Esophagus muscularis mucosa (tissue), 4 donors: ENCODE measurements at regions not wholly inside any gene's neighbourhood (a gene's known extent, or its start where the extent isn't known, plus 50 kb on each side); places are given as distances from the start of the nearest gene placed in this dataset.

Experiments used
- DNase-seq: peaks from one replicate; pipeline ENCODE4 v3.0.0-alpha.2; 2017; ENCODE audit errors: extremely low spot score
- H3K27ac ChIP-seq, 4 donors: fragments of 200-600 bp; sonication (generic); replicated peaks in 1 of 4; 1 replicate in 3 of 4; 2 replicates in 1 of 4; pipeline ENCODE4 v1.5.1; 2016 to 2019; ENCODE audit warnings: mild to moderate bottlenecking in 1 of 4
- H3K27me3 ChIP-seq, 4 donors: fragments of 200-600 bp; sonication (generic); one replicate each; pipeline versions ENCODE4 v1.5.1 to v1.6.0; 2016 to 2019
- H3K36me3 ChIP-seq, 4 donors: fragments of 200-600 bp; sonication (generic); one replicate each; pipeline ENCODE4 v1.5.1; 2016 to 2019
- H3K4me1 ChIP-seq, 4 donors: fragments of 200-600 bp; sonication (generic); one replicate each; pipeline ENCODE4 v1.5.1; 2016 to 2019
- H3K4me3 ChIP-seq, 4 donors: fragments of 200-600 bp; sonication (generic); 1 replicate in 2 of 4; 2 replicates in 2 of 4; pipeline ENCODE4 v1.5.1; 2016 to 2019; ENCODE audit warnings: mild to moderate bottlenecking in 4 of 4, moderate library complexity in 1 of 4
- H3K9me3 ChIP-seq, 4 donors: fragments of 200-600 bp; sonication (generic); 1 replicate in 3 of 4; 2 replicates in 1 of 4; pipeline ENCODE4 v1.5.1; 2016 to 2019
- EP300 ChIP-seq: sonication (generic); formaldehyde crosslinking; IDR thresholded peaks from one replicate; pipeline ENCODE4 v1.6.1; 2017; ENCODE audit warnings: antibody characterized with exemption
- POLR2A ChIP-seq: fragments of 450-650 bp; IDR thresholded peaks from one replicate; pipeline ENCODE4 v1.6.1; 2017; ENCODE audit warnings: antibody characterized with exemption, moderate library complexity, mild to moderate bottlenecking, low read depth
- POLR2AphosphoS5 ChIP-seq, 2 donors: sonication (generic); formaldehyde crosslinking; IDR thresholded peaks; one replicate each; pipeline ENCODE4 v1.6.1; 2017; ENCODE audit warnings: antibody characterized with exemption in 2 of 2
- WGBS: methylation state at CpG from one replicate; pipeline ENCODE4 v1.1.5; 2018; 5-methylcytosine and 5-hydroxymethylcytosine counted together
- intact Hi-C: fragments of 100-400 bp; cut with DNase I; formaldehyde crosslinking; loops from one replicate; pipeline ENCODE4 v1.15.1; 2023
- TF ChIP-seq, protein P1 (sequence below), 3 experiments: fragments of 200-600 bp in 2 of 3; fragments of 450-650 bp in 1 of 3; sonication (generic) in 2 of 3; IDR thresholded peaks; one replicate each; pipeline ENCODE4 v1.5.1; 2017 to 2019; ENCODE audit warnings: antibody characterized with exemption in 3 of 3, mild to moderate bottlenecking in 2 of 3, moderate library complexity in 1 of 3

DNA sequence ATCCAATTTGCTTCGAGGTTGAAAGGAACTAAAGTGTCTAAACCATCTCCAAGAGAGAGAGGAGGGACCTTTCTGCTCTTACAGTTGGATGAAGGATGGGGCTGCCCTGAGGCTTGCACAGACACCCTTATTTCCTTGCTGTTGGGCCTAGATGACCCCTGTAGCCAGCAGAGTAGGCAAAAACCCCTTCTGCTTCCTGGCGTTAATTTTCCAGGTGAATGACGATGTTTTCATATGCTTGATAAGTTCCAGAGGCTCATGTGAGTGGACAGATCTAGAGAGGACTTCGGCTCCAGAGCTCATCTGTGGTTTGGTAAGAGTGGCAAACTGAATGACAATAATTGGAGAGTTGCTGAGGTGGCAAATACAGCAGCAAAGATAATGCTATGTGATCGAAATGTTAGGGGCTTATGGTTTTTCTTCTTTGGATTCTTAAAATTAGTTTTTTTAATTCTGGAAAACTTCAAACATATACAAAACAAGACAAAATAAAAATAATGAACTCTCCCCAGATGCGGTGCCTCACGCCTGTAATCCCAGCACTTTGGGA, 98.6 kb upstream of the MAP4K3 start:
- WGBS: 86% methylated on average over 7 of the region's 7 CpGs
- peak; percentile 60 for DNase-seq
- TF ChIP-seq POLR2AphosphoS5 (IDR thresholded peaks at IDR 0.05) (no peak), EP300 (no peak), POLR2A (no peak)
- TF ChIP-seq, protein P1, sequence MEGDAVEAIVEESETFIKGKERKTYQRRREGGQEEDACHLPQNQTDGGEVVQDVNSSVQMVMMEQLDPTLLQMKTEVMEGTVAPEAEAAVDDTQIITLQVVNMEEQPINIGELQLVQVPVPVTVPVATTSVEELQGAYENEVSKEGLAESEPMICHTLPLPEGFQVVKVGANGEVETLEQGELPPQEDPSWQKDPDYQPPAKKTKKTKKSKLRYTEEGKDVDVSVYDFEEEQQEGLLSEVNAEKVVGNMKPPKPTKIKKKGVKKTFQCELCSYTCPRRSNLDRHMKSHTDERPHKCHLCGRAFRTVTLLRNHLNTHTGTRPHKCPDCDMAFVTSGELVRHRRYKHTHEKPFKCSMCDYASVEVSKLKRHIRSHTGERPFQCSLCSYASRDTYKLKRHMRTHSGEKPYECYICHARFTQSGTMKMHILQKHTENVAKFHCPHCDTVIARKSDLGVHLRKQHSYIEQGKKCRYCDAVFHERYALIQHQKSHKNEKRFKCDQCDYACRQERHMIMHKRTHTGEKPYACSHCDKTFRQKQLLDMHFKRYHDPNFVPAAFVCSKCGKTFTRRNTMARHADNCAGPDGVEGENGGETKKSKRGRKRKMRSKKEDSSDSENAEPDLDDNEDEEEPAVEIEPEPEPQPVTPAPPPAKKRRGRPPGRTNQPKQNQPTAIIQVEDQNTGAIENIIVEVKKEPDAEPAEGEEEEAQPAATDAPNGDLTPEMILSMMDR (IDR thresholded peaks at IDR 0.05): no peak
- H3K4me3 ChIP-seq: no peak overlapping the region
- H3K4me1 ChIP-seq: peaks cover 4 to 10% (median 6%) of the 10 kb centered on the region in 4 donors
- H3K27me3 ChIP-seq: no peaks in the 10 kb centered on the region
- intact Hi-C loops: no loop called here
- H3K36me3 ChIP-seq: no peaks in the 10 kb centered on the region
- no peak overlapping the region for H3K27ac ChIP-seq
- no peaks in the 10 kb centered on the region for H3K9me3 ChIP-seq

DNA sequence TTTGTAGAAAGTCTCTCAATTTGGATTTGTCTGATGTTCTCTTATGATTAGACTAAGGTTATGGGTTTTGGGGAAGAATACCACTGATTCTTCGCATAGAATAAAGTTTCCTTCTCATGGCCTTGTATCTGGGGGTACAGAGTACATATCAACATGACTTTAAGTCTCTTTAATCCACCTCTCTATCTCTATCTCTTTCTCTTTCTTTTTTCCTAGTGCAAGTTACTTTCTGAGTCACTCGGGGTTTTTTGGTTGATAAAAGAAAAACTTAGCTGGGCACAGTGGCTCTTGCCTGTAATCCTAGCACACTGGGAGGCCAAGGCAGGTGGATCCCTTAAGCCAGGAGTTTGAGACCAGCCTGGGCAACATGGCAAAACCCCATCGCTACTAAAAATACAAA, 100.1 kb upstream of the MAP4K3 start:
- Histone ChIP-seq H3K9me3 (no peaks in the 10 kb centered on the region), H3K27me3 (no peaks in the 10 kb centered on the region), H3K4me1 (peaks cover 0 to 15% (median 4%) of the 10 kb centered on the region in 4 donors), H3K27ac (no peak overlapping the region), H3K36me3 (no peaks in the 10 kb centered on the region), H3K4me3 (no peak overlapping the region)
- intact Hi-C loops: no loop called here
- WGBS: 95% methylated on average over 3 of the region's 3 CpGs
- TF ChIP-seq POLR2A (no peak), POLR2AphosphoS5 (IDR thresholded peaks at IDR 0.05) (no peak), EP300 (no peak)
- TF ChIP-seq, protein P1 (IDR thresholded peaks at IDR 0.05): no peak
- peak; percentile 1 for DNase-seq

GRCh38 chr2:39538718-39539117, 101.6 kb upstream of the MAP4K3 start:
- H3K36me3 ChIP-seq: no peaks in the 10 kb centered on the region
- no peaks in the 10 kb centered on the region for H3K27me3 ChIP-seq
- H3K4me3 ChIP-seq: no peak overlapping the region
- intact Hi-C loops: no loop called here
- H3K27ac ChIP-seq: no peak overlapping the region
- DNase-seq: peak; percentile 19
- peaks cover 0 to 15% (median 4%) of the 10 kb centered on the region in 4 donors for H3K4me1 ChIP-seq
- no peaks in the 10 kb centered on the region for H3K9me3 ChIP-seq
- TF ChIP-seq, protein P1 (IDR thresholded peaks at IDR 0.05): no peak
- TF ChIP-seq POLR2A: no peak
- no peak for TF ChIP-seq POLR2AphosphoS5 (IDR thresholded peaks at IDR 0.05)
- TF ChIP-seq EP300: no peak

DNA sequence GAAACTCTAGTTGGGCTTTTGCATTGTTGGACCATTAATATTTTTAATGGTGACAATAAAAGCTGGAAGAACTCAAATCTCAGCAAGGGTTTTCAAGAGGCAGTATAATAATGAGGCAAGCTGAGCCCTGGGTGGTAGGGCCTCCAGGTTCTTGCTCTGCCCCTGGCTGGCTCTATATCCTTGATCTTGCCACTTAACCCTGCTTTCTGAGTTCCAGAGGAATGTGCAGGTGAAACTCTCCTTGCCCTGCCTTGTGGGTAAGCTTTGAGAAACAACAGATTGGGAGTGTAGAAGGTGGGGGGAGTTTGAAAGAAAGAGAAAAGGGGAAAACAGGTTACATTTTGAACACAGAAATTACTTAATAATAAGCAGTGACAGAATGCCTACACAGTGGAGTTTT, 103.3 kb upstream of the MAP4K3 start:
- Histone ChIP-seq H3K27me3 (no peaks in the 10 kb centered on the region), H3K9me3 (no peaks in the 10 kb centered on the region), H3K4me3 (no peak overlapping the region), H3K36me3 (no peaks in the 10 kb centered on the region), H3K4me1 (peaks cover 0 to 15% (median 0%) of the 10 kb centered on the region in 4 donors), H3K27ac (no peak overlapping the region)
- DNase-seq: peak; percentile 47
- intact Hi-C loops: no loop called here
- TF ChIP-seq POLR2AphosphoS5 (IDR thresholded peaks at IDR 0.05) (no peak), POLR2A (no peak)
- TF ChIP-seq, protein P1 (IDR thresholded peaks at IDR 0.05): no peak
